IPS-NIHi7 (cell line): ENCODE measurements at regions not wholly inside any gene's neighbourhood (a gene's known extent, or its start where the extent isn't known, plus 50 kb on each side); places are given as distances from the start of the nearest gene placed in this dataset.
A peak's percentile ranks its signal among the peaks of the same experiment; 100 is the strongest.

Source experiments
- DNase-seq: peaks from one replicate; pipeline ENCODE4 v3.0.0; 2012; ENCODE audit warnings: mixed read lengths; ENCODE audit errors: extremely low spot score

- DNase-seq: no peak
Measured at GRCh38 chr9:19597176-19597575, 188.4 kb downstream of the ACER2 start.

GRCh38 chr9:19595003-19595402 lies 186.2 kb downstream of the ACER2 start:
- DNase-seq: no peak

GRCh38 chr9:19587678-19588077 lies 178.9 kb downstream of the ACER2 start:
- DNase-seq: no peak

- peak; percentile 25 for DNase-seq
Measured at GRCh38 chr9:19583890-19584289, 175.1 kb downstream of the ACER2 start.

- no peak for DNase-seq
Measured at GRCh38 chr9:19577411-19577810, 168.6 kb downstream of the ACER2 start.

- DNase-seq: no peak
Measured at GRCh38 chr9:19568946-19569345, 160.1 kb downstream of the ACER2 start.

- no peak for DNase-seq
Measured at GRCh38 chr9:19564396-19565061, 155.7 kb downstream of the ACER2 start.

GRCh38 chr9:19555214-19555613 lies 146.4 kb downstream of the ACER2 start:
- no peak for DNase-seq

- DNase-seq: no peak
Measured at GRCh38 chr9:19554529-19554928, 145.7 kb downstream of the ACER2 start.

GRCh38 chr9:19553441-19553840 lies 144.6 kb downstream of the ACER2 start:
- no peak for DNase-seq

- no peak for DNase-seq
Measured at GRCh38 chr9:19552282-19553105, 143.7 kb downstream of the ACER2 start.

- DNase-seq: peak; percentile 53
Measured at GRCh38 chr9:19551124-19551929, 142.5 kb downstream of the ACER2 start.

GRCh38 chr9:19550009-19550408 lies 141.2 kb downstream of the ACER2 start:
- no peak for DNase-seq

GRCh38 chr9:19533373-19533772 lies 124.6 kb downstream of the ACER2 start:
- no peak for DNase-seq

GRCh38 chr9:19527663-19528062 lies 118.9 kb downstream of the ACER2 start:
- DNase-seq: no peak

- no peak for DNase-seq
Measured at GRCh38 chr9:19522558-19522957, 113.7 kb downstream of the ACER2 start.

- peak; percentile 31 for DNase-seq
Measured at GRCh38 chr9:19521205-19521604, 112.4 kb downstream of the ACER2 start.

- DNase-seq: peak; percentile 81
Measured at GRCh38 chr9:19517202-19517942, 108.6 kb downstream of the ACER2 start.

- DNase-seq: no peak
Measured at GRCh38 chr9:19516348-19516747, 107.5 kb downstream of the ACER2 start.

GRCh38 chr9:19513671-19514275 lies 105.0 kb downstream of the ACER2 start:
- no peak for DNase-seq

GRCh38 chr9:19512103-19512832 lies 103.5 kb downstream of the ACER2 start:
- no peak for DNase-seq
